ENCODE measurements at regions not wholly inside any gene's neighbourhood (a gene's known extent, or its start where the extent isn't known, plus 50 kb on each side); places are given as distances from the start of the nearest gene placed in this dataset.

DNA sequence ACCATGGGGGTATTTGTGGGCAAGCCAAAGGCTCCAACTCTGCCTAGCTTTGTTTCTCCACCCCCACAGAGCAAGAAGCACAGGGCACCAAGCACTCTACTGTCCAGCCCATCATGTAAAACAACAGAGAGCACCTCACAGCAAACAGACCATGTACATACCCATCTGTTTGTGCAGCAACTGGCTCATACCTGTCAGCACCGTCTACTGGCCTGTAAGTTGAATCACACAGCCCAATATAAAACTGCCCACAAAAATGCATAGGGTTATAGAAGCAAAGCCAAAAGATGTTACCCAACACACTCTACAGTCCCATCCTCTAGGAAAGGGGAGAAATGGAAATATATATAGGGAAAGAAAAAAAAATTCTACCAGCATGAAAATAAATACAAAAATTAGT lies 139.7 kb upstream of the CPNE4 start:
- ChIA-PET POLR2A (no interaction called here), CTCF (interaction anchor here (1.6 to 14.4 kb wide), 2 partner anchors 138 to 145 kb away, joined by 6 to 337 read pairs; partner anchors contain the start of gene CPNE4)
- H3K4me3 ChIP-seq (ENCODE audit: low read depth, low read length): no peak overlapping the region
- DNase-seq (ENCODE audit: low read depth, low spot score): no peak
- TF ChIP-seq, protein P1, sequence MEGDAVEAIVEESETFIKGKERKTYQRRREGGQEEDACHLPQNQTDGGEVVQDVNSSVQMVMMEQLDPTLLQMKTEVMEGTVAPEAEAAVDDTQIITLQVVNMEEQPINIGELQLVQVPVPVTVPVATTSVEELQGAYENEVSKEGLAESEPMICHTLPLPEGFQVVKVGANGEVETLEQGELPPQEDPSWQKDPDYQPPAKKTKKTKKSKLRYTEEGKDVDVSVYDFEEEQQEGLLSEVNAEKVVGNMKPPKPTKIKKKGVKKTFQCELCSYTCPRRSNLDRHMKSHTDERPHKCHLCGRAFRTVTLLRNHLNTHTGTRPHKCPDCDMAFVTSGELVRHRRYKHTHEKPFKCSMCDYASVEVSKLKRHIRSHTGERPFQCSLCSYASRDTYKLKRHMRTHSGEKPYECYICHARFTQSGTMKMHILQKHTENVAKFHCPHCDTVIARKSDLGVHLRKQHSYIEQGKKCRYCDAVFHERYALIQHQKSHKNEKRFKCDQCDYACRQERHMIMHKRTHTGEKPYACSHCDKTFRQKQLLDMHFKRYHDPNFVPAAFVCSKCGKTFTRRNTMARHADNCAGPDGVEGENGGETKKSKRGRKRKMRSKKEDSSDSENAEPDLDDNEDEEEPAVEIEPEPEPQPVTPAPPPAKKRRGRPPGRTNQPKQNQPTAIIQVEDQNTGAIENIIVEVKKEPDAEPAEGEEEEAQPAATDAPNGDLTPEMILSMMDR (IDR thresholded peaks at IDR 0.05; ENCODE audit: low read depth, low read length): no peak
- no peaks in the 10 kb centered on the region for H3K9me3 ChIP-seq (ENCODE audit: control insufficient read depth, insufficient read depth, low read length)
- H3K27ac ChIP-seq (ENCODE audit: low read depth, low read length): no peak overlapping the region
- no peaks in the 10 kb centered on the region for H3K27me3 ChIP-seq (ENCODE audit: control insufficient read depth, insufficient read depth, low read length)

DNA sequence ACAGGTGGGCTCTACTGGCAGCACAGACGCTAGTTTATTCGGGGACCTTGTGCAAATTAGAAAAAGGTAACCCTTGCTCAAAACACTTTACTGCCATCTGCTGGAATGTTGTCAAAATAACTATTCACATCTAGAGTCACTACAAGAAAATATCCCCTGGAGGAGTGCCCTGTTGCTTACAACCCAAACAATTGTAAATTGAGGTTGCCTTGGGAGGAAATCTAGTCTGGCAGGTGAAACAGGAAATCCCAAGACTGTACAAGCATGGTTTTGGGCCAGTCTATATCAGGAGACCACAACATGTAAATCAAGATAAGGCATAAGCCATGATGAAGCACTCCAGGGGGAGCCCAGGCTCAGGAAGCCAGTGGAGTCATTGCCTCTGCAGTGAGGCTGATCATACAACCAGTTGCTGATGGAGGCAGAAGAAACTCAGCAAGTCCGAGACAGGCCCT lies 136.8 kb upstream of the ACP3 start:
- H3K27me3 ChIP-seq (ENCODE audit: control insufficient read depth, insufficient read depth, low read length): peaks cover 2% of the 10 kb centered on the region
- peak; percentile 20 for DNase-seq (ENCODE audit: low read depth, low spot score)
- no peak overlapping the region for H3K4me3 ChIP-seq (ENCODE audit: low read depth, low read length)
- POLR2A ChIA-PET: no interaction called here
- H3K27ac ChIP-seq (ENCODE audit: low read depth, low read length): no peak overlapping the region
- TF ChIP-seq, protein P1 (IDR thresholded peaks at IDR 0.05; ENCODE audit: low read depth, low read length): peak; percentile 66
- no peaks in the 10 kb centered on the region for H3K9me3 ChIP-seq (ENCODE audit: control insufficient read depth, insufficient read depth, low read length)
- CTCF ChIA-PET: interaction anchor here (0.6 to 14.4 kb wide), 9 partner anchors 15 to 1212 kb away, joined by 3 to 337 read pairs (median 5); partner anchors contain the start of gene CPNE4

DNA sequence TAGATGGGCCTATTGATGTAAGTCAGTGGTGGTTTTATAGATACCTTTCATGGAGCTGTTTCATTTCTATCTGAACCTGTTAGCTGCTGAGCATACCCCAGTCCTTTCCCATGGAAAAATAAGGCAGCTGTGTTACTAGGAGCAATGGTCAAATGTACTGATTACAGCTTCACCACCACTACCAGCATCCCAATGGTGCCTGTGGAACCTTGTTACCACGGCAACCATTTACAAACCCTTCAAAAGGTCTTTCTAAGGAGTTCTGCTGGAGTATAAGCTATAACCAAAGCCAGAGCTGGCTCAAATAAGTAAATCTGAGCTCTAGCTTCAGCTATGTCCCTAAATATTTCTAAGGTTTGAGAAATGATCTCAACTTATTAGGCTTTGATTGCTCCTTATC lies 133.4 kb upstream of the ACP3 start:
- no peak for DNase-seq (ENCODE audit: low read depth, low spot score)
- Histone ChIP-seq H3K4me3 (ENCODE audit: low read depth, low read length) (no peak overlapping the region), H3K27ac (ENCODE audit: low read depth, low read length) (no peak overlapping the region), H3K9me3 (ENCODE audit: control insufficient read depth, insufficient read depth, low read length) (no peaks in the 10 kb centered on the region), H3K27me3 (ENCODE audit: control insufficient read depth, insufficient read depth, low read length) (peaks cover 4% of the 10 kb centered on the region)
- TF ChIP-seq, protein P1 (IDR thresholded peaks at IDR 0.05; ENCODE audit: low read depth, low read length): no peak
- POLR2A ChIA-PET: no interaction called here
- CTCF ChIA-PET: interaction anchor here (0.8 to 14.4 kb wide), 4 partner anchors 8 to 388 kb away, joined by 3 to 337 read pairs (median 10); partner anchors contain the start of gene CPNE4

DNA sequence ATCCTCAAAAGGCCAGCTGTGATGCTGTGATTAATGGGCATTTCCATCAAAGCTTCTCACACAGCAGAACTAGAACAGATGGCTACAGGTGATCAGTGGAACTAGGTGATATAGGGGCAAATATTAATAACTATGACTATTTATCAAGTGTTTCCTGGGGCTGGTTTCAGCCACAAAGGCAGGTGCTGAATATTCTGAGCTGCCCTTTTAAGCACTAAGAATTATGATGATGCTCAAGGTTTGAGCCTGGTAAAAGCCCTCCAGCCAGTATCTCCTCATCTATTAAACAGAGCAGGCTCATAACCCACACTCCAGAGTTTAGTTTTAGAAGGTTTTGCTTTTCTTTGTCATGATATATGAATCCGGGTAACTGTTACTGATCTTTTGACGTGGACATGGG lies 129.5 kb upstream of the ACP3 start:
- Histone ChIP-seq H3K9me3 (ENCODE audit: control insufficient read depth, insufficient read depth, low read length) (no peaks in the 10 kb centered on the region), H3K4me3 (ENCODE audit: low read depth, low read length) (no peak overlapping the region), H3K27ac (ENCODE audit: low read depth, low read length) (no peak overlapping the region), H3K27me3 (ENCODE audit: control insufficient read depth, insufficient read depth, low read length) (peaks cover 4% of the 10 kb centered on the region)
- TF ChIP-seq, protein P1 (IDR thresholded peaks at IDR 0.05; ENCODE audit: low read depth, low read length): no peak
- CTCF ChIA-PET: interaction anchor here (1.0 to 14.4 kb wide), 2 partner anchors 151 to 392 kb away, joined by 3 to 337 read pairs; partner anchors contain the start of gene CPNE4
- POLR2A ChIA-PET: no interaction called here
- no peak for DNase-seq (ENCODE audit: low read depth, low spot score)

DNA sequence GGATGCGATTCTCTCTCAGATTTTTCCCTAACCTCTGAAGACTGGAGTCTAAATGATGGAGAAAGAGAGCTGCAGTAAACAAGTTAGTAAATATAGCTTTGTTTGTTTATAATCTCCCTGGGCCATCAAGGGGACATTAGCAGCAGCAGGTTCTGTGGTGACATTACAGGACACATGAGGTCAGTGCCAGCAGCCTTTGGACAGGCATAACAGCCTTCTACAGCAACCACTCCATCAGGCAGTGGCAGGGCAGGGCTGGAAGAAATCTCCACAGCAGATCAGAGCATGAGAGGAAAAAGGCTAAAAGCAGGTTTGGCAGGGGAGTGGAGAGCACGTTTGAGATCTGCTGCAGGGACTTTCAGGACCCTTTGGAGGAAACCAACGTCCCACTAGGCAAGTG lies 127.6 kb upstream of the ACP3 start:
- TF ChIP-seq, protein P1 (IDR thresholded peaks at IDR 0.05; ENCODE audit: low read depth, low read length): no peak
- ChIA-PET POLR2A (no interaction called here), CTCF (no interaction called here)
- Histone ChIP-seq H3K4me3 (ENCODE audit: low read depth, low read length) (no peak overlapping the region), H3K27me3 (ENCODE audit: control insufficient read depth, insufficient read depth, low read length) (peaks cover 2% of the 10 kb centered on the region), H3K27ac (ENCODE audit: low read depth, low read length) (no peak overlapping the region), H3K9me3 (ENCODE audit: control insufficient read depth, insufficient read depth, low read length) (no peaks in the 10 kb centered on the region)
- no peak for DNase-seq (ENCODE audit: low read depth, low spot score)
